GM19238 (cell line): ENCODE measurements at regions not wholly inside any gene's neighbourhood (a gene's known extent, or its start where the extent isn't known, plus 50 kb on each side); places are given as distances from the start of the nearest gene placed in this dataset.
"Not testable (repeated sequence)": the region's sequence is repeated elsewhere in the genome, so short reads cannot be mapped to it uniquely, and the experiment has no call there.

ENCODE experiments used
- DNase-seq: peaks from one replicate; pipeline ENCODE4 v3.0.0; 2011; ENCODE audit warnings: low spot score; ENCODE audit not compliant: insufficient read length

DNA sequence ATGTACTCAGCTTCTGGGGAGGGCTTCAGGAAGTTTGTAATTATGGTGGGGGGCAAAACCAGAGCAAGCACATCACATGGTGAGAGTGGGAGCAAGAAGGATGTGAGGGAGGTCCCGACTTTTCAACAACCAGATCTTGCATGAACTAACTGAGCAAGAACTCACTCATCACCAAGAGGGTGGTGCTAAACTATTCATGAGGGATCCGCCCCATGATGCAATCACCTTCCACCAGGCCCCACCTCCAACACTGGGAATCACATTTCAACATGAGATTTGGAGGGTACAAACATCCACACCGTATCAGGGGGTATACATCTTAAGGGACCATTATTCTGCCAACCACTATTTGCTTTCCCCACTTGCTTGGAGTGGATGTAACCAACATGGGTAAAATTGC, 209.6 kb upstream of the HNRNPA3 start:
- no peak for DNase-seq

GRCh38 chr2:177007726-177008125, 204.9 kb upstream of the HNRNPA3 start:
- DNase-seq, result not testable (repeated sequence)

DNA sequence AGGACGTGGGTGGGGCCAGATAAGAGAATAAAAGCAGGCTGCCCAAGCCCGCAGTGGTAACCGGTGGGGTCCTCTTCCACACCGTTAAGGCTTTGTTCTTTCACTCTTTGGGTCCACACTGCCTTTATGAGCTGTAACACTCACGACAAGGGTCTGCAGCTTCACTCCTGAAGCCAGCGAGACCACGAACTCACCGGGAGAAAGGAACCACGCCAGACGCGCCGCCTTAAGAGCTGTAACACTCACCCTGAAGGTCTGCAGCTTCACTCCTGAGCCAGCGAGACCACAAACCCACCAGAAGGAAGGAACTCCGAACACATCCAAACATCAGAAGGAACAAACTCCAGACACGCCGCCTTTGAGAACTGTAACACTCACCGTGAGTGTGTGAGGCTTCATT, 203.9 kb upstream of the HNRNPA3 start:
- DNase-seq, result not testable (repeated sequence)

DNA sequence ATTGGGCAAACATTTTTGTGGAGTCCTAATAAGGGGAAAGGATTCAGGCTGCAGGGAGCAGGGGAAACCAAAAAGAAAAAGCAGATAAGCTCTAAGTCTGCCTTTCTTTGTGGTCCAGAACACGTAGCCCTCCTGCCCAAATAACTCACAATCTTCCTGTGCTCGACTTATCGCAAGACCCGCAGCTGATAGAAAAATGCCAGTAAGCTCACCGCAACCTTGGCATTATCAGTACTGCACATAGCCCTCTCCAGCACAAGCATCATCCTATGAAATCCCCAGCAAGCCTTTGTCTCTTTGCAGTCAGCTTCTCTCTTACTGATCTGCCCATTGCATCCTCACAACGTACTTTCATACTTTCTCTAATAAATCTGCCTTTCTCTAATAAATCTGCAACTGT, 202.4 kb upstream of the HNRNPA3 start:
- DNase-seq, result no peak

DNA sequence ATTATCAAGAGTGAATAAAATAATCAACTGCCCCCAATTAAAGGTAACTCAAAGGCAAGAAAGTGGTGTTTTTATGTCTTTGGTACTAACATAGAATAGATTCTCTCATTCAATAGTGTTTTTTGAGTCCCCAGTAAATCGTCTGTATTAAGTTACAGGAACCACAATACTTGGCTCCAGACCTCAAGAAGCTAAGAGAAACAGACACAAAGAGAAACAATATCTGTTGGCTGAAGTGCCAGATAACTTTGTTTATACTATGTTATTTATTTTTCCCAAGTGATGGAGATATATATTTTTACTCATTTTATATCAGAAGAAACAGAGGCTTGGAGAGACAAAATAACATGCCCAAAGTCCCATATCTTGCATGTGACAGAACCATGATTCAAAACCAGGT, 201.7 kb upstream of the HNRNPA3 start:
- DNase-seq, result no peak

GRCh38 chr2:177014946-177015345, 197.6 kb upstream of the HNRNPA3 start:
- no peak for DNase-seq

GRCh38 chr2:177015356-177015923, 197.2 kb upstream of the HNRNPA3 start:
- DNase-seq, result no peak

GRCh38 chr2:177020524-177021119, 192.0 kb upstream of the HNRNPA3 start:
- no peak for DNase-seq

DNA sequence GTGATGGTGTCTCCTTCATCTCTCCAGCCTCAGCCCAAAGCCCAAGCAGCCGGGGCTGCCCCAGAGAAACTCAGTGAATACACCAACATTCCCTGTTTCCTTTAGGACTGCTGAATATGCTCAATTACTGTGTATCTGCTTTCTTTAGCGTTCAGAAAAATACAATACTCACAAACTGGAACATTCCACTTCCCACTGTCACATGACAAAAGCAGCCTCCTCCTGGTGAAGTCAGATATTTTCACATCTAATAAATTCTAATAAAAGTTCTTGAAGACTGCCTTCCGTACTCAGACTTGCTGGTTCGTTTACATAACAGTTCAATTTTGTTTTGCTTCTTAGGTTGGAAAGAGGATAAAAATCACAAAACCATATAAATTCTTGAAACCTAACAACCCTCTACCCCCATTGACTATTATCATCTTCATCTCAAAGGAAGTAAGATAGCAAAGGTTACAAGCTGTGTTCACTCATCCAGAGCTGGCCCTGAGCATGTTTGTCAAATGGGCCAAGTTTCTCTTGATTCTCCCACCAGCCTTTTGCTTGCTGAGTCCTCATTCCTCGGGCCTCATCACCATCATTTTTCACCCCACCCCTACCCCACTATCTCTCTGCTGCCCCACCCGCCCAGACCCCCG, 190.8 kb upstream of the HNRNPA3 start:
- DNase-seq, result no peak

- no peak for DNase-seq
Measured at GRCh38 chr2:177024765-177025164, 187.8 kb upstream of the HNRNPA3 start.

DNA sequence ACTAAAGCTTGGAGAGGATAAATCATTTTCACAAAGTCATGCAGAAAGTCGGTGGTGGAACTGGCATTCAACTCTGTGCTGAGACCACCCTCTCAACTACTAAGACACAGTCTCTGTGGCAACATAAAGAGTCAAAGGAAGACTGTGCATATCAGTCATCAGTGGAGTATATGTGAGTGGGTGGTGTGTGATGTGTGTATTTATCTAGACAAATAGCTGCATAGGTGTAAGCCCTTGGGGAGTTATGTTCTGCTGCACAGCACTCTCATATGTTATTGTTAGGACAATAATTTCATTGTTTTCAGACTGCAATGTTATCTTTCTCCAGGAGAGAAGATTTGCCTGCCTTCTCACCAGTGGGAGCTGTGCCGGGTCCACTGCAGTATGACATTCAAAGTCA, 186.3 kb upstream of the HNRNPA3 start:
- DNase-seq, result no peak

GRCh38 chr2:177026956-177027355, 185.6 kb upstream of the HNRNPA3 start:
- no peak for DNase-seq

DNA sequence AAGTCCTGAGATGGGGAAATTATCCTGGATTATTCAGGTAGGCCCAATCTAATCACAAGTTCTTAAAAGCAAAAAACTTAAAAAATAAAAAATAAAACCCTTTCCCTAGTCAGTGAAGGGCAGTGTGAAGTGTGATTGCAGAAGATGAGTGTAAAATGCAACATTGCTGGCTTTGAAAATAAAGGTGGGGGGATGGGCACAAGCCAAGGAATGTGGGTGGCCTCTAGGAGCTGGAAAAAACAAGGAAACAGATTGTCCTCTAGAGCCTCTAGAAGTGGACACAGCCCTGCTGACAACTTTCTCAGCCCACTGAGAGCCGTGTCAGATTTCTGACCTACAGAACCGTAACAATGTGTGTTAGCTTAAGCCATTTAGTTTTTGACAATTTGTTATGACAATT, 184.3 kb upstream of the HNRNPA3 start:
- no peak for DNase-seq

GRCh38 chr2:177029075-177029474, 183.5 kb upstream of the HNRNPA3 start:
- DNase-seq, result no peak

- no peak for DNase-seq
Measured at GRCh38 chr2:177029501-177029900, 183.1 kb upstream of the HNRNPA3 start.

GRCh38 chr2:177029901-177030300, 182.7 kb upstream of the HNRNPA3 start:
- DNase-seq, result no peak

GRCh38 chr2:177030451-177031105, 182.0 kb upstream of the HNRNPA3 start:
- no peak for DNase-seq

- DNase-seq, result no peak
Measured at GRCh38 chr2:177031438-177032180, 181.0 kb upstream of the HNRNPA3 start.

DNA sequence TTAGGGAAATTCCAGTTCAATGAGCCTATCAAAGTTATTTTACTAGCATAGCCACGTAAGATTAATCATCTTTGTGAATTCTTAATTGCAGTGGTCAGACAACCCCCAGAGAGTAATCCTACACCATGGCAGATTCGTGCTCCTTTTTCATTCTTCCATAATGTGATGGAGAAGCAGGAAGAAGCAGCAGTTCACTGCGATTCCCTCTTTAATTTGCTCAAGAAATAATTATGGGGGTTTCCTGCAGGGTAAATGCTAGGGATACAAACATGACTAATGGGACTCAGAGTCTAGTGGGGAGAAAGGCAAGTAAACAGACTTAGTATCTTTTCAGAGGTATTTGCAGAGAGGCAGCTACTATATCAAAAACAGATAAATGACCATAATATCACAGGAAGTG, 175.8 kb upstream of the HNRNPA3 start:
- DNase-seq, result no peak

DNA sequence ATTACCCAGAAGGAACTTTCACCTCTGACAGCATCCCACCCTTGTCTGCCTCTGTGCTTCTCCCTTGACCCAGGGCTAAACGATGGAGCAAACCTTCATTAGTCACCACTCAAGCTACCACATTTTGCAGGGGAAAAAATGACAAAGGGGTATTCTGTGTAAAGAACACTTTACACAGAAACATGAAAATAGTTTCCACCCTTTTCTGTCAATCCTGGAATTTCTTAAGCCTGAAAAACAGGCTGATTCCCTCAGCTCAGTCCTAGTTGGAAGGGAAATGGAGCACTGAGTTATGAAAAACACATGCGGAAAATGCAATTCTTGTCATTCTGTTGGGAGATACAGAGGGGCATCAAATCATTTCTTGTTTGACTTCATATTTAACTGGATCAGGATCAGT, 175.0 kb upstream of the HNRNPA3 start:
- no peak for DNase-seq

DNA sequence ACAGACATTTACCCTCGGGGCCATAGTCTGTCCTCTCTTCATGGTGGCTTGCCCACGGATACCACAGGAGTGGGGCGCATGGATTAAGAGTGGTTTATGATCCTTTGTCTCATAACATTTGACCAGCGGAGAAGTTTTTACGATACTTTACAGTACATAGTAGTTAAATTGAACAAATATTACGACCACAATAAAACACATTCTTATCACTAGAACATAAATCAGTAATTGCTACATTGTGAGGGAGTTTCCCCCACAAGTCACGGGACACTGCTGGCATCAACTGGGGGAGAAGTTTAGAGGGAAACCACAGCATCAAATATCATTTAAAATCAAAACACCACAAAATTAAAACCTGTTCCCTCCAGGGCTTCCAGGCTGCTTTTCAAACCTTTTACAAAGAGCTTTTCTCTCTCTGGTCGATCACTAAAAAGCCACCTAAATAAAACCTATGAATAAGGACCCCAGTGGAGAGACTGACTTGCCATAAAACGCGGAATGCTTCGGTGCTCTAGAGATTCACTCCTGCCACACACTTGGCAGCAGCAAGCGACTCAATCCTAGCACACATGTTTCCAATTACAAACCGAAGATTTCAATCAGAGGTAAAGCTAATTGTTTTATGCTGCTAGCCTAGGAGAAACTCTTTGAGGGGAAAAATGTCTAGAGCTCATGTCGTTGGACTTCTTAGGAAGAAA, 173.7 kb upstream of the HNRNPA3 start:
- no peak for DNase-seq
